ENCODE measurements at regions not wholly inside any gene's neighbourhood (a gene's known extent, or its start where the extent isn't known, plus 50 kb on each side); places are given as distances from the start of the nearest gene placed in this dataset.
"Not testable (repeated sequence)": the region's sequence is repeated elsewhere in the genome, so short reads cannot be mapped to it uniquely, and the experiment has no call there.

GRCh38 chr1:232317350-232317749 is 312.6 kb downstream of the SIPA1L2 start:
- H3K9me3 ChIP-seq (ENCODE audit: low read length): no peaks in the 10 kb centered on the region
- H3K27me3 ChIP-seq (ENCODE audit: insufficient read depth, low read length): no peaks in the 10 kb centered on the region
- H2AFZ ChIP-seq (ENCODE audit: low read depth, low read length): no peak overlapping the region
- no peak overlapping the region for H3K4me3 ChIP-seq (ENCODE audit: low read length)
- peaks cover 26% of the 10 kb centered on the region for H3K4me1 ChIP-seq (ENCODE audit: insufficient read depth, low read length)
- H3K36me3 ChIP-seq (ENCODE audit: insufficient read depth, low read length): no peaks in the 10 kb centered on the region

- Histone ChIP-seq H3K4me3 (ENCODE audit: low read length) (no peak overlapping the region), H3K9me3 (ENCODE audit: low read length) (no peaks in the 10 kb centered on the region), H3K27me3 (ENCODE audit: insufficient read depth, low read length) (no peaks in the 10 kb centered on the region), H2AFZ (ENCODE audit: low read depth, low read length) (no peak overlapping the region), H3K36me3 (ENCODE audit: insufficient read depth, low read length) (no peaks in the 10 kb centered on the region), H3K4me1 (ENCODE audit: insufficient read depth, low read length) (peaks cover 26% of the 10 kb centered on the region)
These were observed 313.1 kb downstream of the SIPA1L2 start for GRCh38 chr1:232316864-232317263.

GRCh38 chr1:232313876-232314275 is 316.1 kb downstream of the SIPA1L2 start:
- H3K4me1 ChIP-seq (ENCODE audit: insufficient read depth, low read length); H3K4me3 ChIP-seq (ENCODE audit: low read length); H3K27me3 ChIP-seq (ENCODE audit: insufficient read depth, low read length): not testable (repeated sequence)

GRCh38 chr1:232310541-232310940 is 319.4 kb downstream of the SIPA1L2 start:
- H2AFZ ChIP-seq (ENCODE audit: low read depth, low read length): no peak overlapping the region
- H3K4me3 ChIP-seq (ENCODE audit: low read length): no peak overlapping the region
- no peaks in the 10 kb centered on the region for H3K27me3 ChIP-seq (ENCODE audit: insufficient read depth, low read length)
- H3K4me1 ChIP-seq (ENCODE audit: insufficient read depth, low read length): no peaks in the 10 kb centered on the region
- H3K36me3 ChIP-seq (ENCODE audit: insufficient read depth, low read length): no peaks in the 10 kb centered on the region
- no peaks in the 10 kb centered on the region for H3K9me3 ChIP-seq (ENCODE audit: low read length)

More at GRCh38 chr1:232313876-232314275, 316.1 kb downstream of the SIPA1L2 start:
- not testable (repeated sequence) for H3K9me3 ChIP-seq (ENCODE audit: low read length); H2AFZ ChIP-seq (ENCODE audit: low read depth, low read length); H3K36me3 ChIP-seq (ENCODE audit: insufficient read depth, low read length)

- H3K36me3 ChIP-seq (ENCODE audit: insufficient read depth, low read length): no peaks in the 10 kb centered on the region
- H3K9me3 ChIP-seq (ENCODE audit: low read length): no peaks in the 10 kb centered on the region
- no peaks in the 10 kb centered on the region for H3K27me3 ChIP-seq (ENCODE audit: insufficient read depth, low read length)
- no peak overlapping the region for H3K4me3 ChIP-seq (ENCODE audit: low read length)
- no peaks in the 10 kb centered on the region for H3K4me1 ChIP-seq (ENCODE audit: insufficient read depth, low read length)
- no peak overlapping the region for H2AFZ ChIP-seq (ENCODE audit: low read depth, low read length)
These were observed 321.3 kb downstream of the SIPA1L2 start for GRCh38 chr1:232308616-232309015.

- Histone ChIP-seq H3K36me3 (ENCODE audit: insufficient read depth, low read length) (no peaks in the 10 kb centered on the region), H3K4me1 (ENCODE audit: insufficient read depth, low read length) (peaks cover 3% of the 10 kb centered on the region), H2AFZ (ENCODE audit: low read depth, low read length) (no peak overlapping the region), H3K9me3 (ENCODE audit: low read length) (no peaks in the 10 kb centered on the region), H3K27me3 (ENCODE audit: insufficient read depth, low read length) (no peaks in the 10 kb centered on the region), H3K4me3 (ENCODE audit: low read length) (no peak overlapping the region)
These were observed 322.5 kb downstream of the SIPA1L2 start for GRCh38 chr1:232307296-232308017.

- Histone ChIP-seq H3K27me3 (ENCODE audit: insufficient read depth, low read length) (no peaks in the 10 kb centered on the region), H3K36me3 (ENCODE audit: insufficient read depth, low read length) (no peaks in the 10 kb centered on the region), H2AFZ (ENCODE audit: low read depth, low read length) (no peak overlapping the region), H3K4me3 (ENCODE audit: low read length) (no peak overlapping the region), H3K4me1 (ENCODE audit: insufficient read depth, low read length) (peaks cover 3% of the 10 kb centered on the region), H3K9me3 (ENCODE audit: low read length) (no peaks in the 10 kb centered on the region)
These were observed 323.5 kb downstream of the SIPA1L2 start for GRCh38 chr1:232306269-232306961.

- Histone ChIP-seq H3K36me3 (ENCODE audit: insufficient read depth, low read length) (no peaks in the 10 kb centered on the region), H3K4me3 (ENCODE audit: low read length) (no peak overlapping the region), H3K9me3 (ENCODE audit: low read length) (no peaks in the 10 kb centered on the region)
These were observed 324.9 kb downstream of the SIPA1L2 start for GRCh38 chr1:232305050-232305449.

GRCh38 chr1:232303222-232303620 is 326.7 kb downstream of the SIPA1L2 start:
- peaks cover 3% of the 10 kb centered on the region for H3K4me1 ChIP-seq (ENCODE audit: insufficient read depth, low read length)
- H3K4me3 ChIP-seq (ENCODE audit: low read length): no peak overlapping the region
- H3K27me3 ChIP-seq (ENCODE audit: insufficient read depth, low read length): no peaks in the 10 kb centered on the region
- H3K9me3 ChIP-seq (ENCODE audit: low read length): no peaks in the 10 kb centered on the region
- H3K36me3 ChIP-seq (ENCODE audit: insufficient read depth, low read length): no peaks in the 10 kb centered on the region
- H2AFZ ChIP-seq (ENCODE audit: low read depth, low read length): no peak overlapping the region

More at GRCh38 chr1:232305050-232305449, 324.9 kb downstream of the SIPA1L2 start:
- Histone ChIP-seq H3K27me3 (ENCODE audit: insufficient read depth, low read length) (no peaks in the 10 kb centered on the region), H2AFZ (ENCODE audit: low read depth, low read length) (no peak overlapping the region), H3K4me1 (ENCODE audit: insufficient read depth, low read length) (peaks cover 3% of the 10 kb centered on the region)

GRCh38 chr1:232302376-232303221 is 327.3 kb downstream of the SIPA1L2 start:
- Histone ChIP-seq H3K27me3 (ENCODE audit: insufficient read depth, low read length) (no peaks in the 10 kb centered on the region), H3K4me1 (ENCODE audit: insufficient read depth, low read length) (peaks cover 3% of the 10 kb centered on the region), H3K36me3 (ENCODE audit: insufficient read depth, low read length) (no peaks in the 10 kb centered on the region), H3K4me3 (ENCODE audit: low read length) (no peak overlapping the region), H2AFZ (ENCODE audit: low read depth, low read length) (no peak overlapping the region), H3K9me3 (ENCODE audit: low read length) (no peaks in the 10 kb centered on the region)

GRCh38 chr1:232301246-232301645 is 328.7 kb downstream of the SIPA1L2 start:
- Histone ChIP-seq H3K27me3 (ENCODE audit: insufficient read depth, low read length) (no peaks in the 10 kb centered on the region), H3K36me3 (ENCODE audit: insufficient read depth, low read length) (no peaks in the 10 kb centered on the region), H3K4me3 (ENCODE audit: low read length) (no peak overlapping the region), H2AFZ (ENCODE audit: low read depth, low read length) (no peak overlapping the region), H3K4me1 (ENCODE audit: insufficient read depth, low read length) (peaks cover 3% of the 10 kb centered on the region), H3K9me3 (ENCODE audit: low read length) (no peaks in the 10 kb centered on the region)

GRCh38 chr1:232300466-232300865 is 329.5 kb downstream of the SIPA1L2 start:
- Histone ChIP-seq H3K4me3 (ENCODE audit: low read length) (no peak overlapping the region), H3K4me1 (ENCODE audit: insufficient read depth, low read length) (peaks cover 3% of the 10 kb centered on the region), H3K9me3 (ENCODE audit: low read length) (no peaks in the 10 kb centered on the region), H3K36me3 (ENCODE audit: insufficient read depth, low read length) (no peaks in the 10 kb centered on the region), H3K27me3 (ENCODE audit: insufficient read depth, low read length) (no peaks in the 10 kb centered on the region), H2AFZ (ENCODE audit: low read depth, low read length) (no peak overlapping the region)

GRCh38 chr1:232296461-232296860 is 333.5 kb downstream of the SIPA1L2 start:
- Histone ChIP-seq H3K36me3 (ENCODE audit: insufficient read depth, low read length) (no peaks in the 10 kb centered on the region), H3K9me3 (ENCODE audit: low read length) (no peaks in the 10 kb centered on the region), H3K27me3 (ENCODE audit: insufficient read depth, low read length) (no peaks in the 10 kb centered on the region)

More at GRCh38 chr1:232296461-232296860, 333.5 kb downstream of the SIPA1L2 start:
- Histone ChIP-seq H3K4me1 (ENCODE audit: insufficient read depth, low read length) (no peaks in the 10 kb centered on the region), H2AFZ (ENCODE audit: low read depth, low read length) (no peak overlapping the region), H3K4me3 (ENCODE audit: low read length) (no peak overlapping the region)
